Right cardiac atrium (tissue), 5 donors: ENCODE measurements at regions not wholly inside any gene's neighbourhood (a gene's known extent, or its start where the extent isn't known, plus 50 kb on each side); places are given as distances from the start of the nearest gene placed in this dataset.

Experiments
- ATAC-seq, 2 donors: fragments of 200-7000 bp; cut with Tn5 transposase; one replicate each; pipeline versions ENCODE4 v1.8.0 to v1.9.1; 2020; ENCODE audit warnings: moderate library complexity in 2 of 2, mild to moderate bottlenecking in 1 of 2
- DNase-seq, 3 donors: peaks; one replicate each; pipeline ENCODE4 v3.0.0-alpha.2; 2020
- H3K27ac ChIP-seq: one replicate; pipeline ENCODE4 v1.5.1; 2013; ENCODE audit warnings: mild to moderate bottlenecking, low read length, control low read depth, moderate library complexity
- H3K27me3 ChIP-seq: one replicate; pipeline ENCODE4 v1.6.1; 2013; ENCODE audit not compliant: control insufficient read depth, insufficient read depth
- H3K4me1 ChIP-seq: one replicate; pipeline ENCODE4 v1.6.1; 2013; ENCODE audit warnings: low read length; ENCODE audit not compliant: control insufficient read depth, insufficient read depth
- H3K4me3 ChIP-seq: one replicate; pipeline ENCODE4 v1.5.1; 2013; ENCODE audit warnings: low read length, control low read depth
- H3K9me3 ChIP-seq: one replicate; pipeline ENCODE4 v1.6.1; 2013; ENCODE audit warnings: low read length; ENCODE audit not compliant: control insufficient read depth
- WGBS: extraction: QIAGEN DNeasy Blood & Tissue Kit; methylation state at CpG from one replicate; pipeline ENCODE4 v1.1.7; 2013; 5-methylcytosine and 5-hydroxymethylcytosine counted together
- intact Hi-C, 4 donors: fragments of 100-400 bp; cut with DNase I; formaldehyde crosslinking; loops; one replicate each; pipeline versions ENCODE4 v1.11.0 to v1.14.0; 2022 to 2023
- donor health status: healthy with polysubstance abuse.
- donor health status: DM: no; HTN: yes; CAD: no.
- donor health status: DM: no; HTN: no; CAD: no.
- donor health status: DM: no; HTN: yes; CAD: no; lungs with severe emphysema.
- donor health status: DM: yes; HTN: yes; CAD: no.

GRCh38 chr6:40909811-40910210 lies 129.2 kb downstream of the UNC5CL start:
- Histone ChIP-seq H3K4me1 (peaks cover 6% of the 10 kb centered on the region), H3K9me3 (no peaks in the 10 kb centered on the region), H3K27ac (no peak overlapping the region), H3K27me3 (no peaks in the 10 kb centered on the region), H3K4me3 (no peak overlapping the region)
- intact Hi-C loops: no loop called here
- no peak for ATAC-seq
- 86% methylated on average over 1 of the region's 1 CpG for WGBS
- no peak for DNase-seq

- peak in 1 of 2 donors; percentile 44 for ATAC-seq
- Histone ChIP-seq H3K4me1 (peaks cover 6% of the 10 kb centered on the region), H3K27ac (peak overlapping the region; percentile 6), H3K9me3 (no peaks in the 10 kb centered on the region), H3K4me3 (no peak overlapping the region), H3K27me3 (no peaks in the 10 kb centered on the region)
- intact Hi-C loops: no loop called here
- 50% methylated on average over 4 of the region's 4 CpGs for WGBS
- DNase-seq: peak in 2 of 3 donors; percentile 22 to 74
These were observed 131.8 kb downstream of the UNC5CL start for GRCh38 chr6:40907198-40907701.

GRCh38 chr6:40906759-40907158 lies 132.3 kb downstream of the UNC5CL start:
- ATAC-seq (no peak), DNase-seq (no peak)
- 64% methylated on average over 3 of the region's 3 CpGs for WGBS
- Histone ChIP-seq H3K27me3 (no peaks in the 10 kb centered on the region), H3K9me3 (no peaks in the 10 kb centered on the region), H3K4me3 (no peak overlapping the region), H3K27ac (no peak overlapping the region), H3K4me1 (peaks cover 6% of the 10 kb centered on the region)
- intact Hi-C loops: no loop called here

- H3K27ac ChIP-seq: no peak overlapping the region
- H3K27me3 ChIP-seq: no peaks in the 10 kb centered on the region
- peaks cover 9% of the 10 kb centered on the region for H3K4me1 ChIP-seq
- DNase-seq (no peak), ATAC-seq (no peak)
- intact Hi-C loops: no loop called here
- H3K4me3 ChIP-seq: no peak overlapping the region
- 68% methylated on average over 2 of the region's 2 CpGs for WGBS
- H3K9me3 ChIP-seq: no peaks in the 10 kb centered on the region
These were observed 134.3 kb downstream of the UNC5CL start for GRCh38 chr6:40904583-40905194.

- Histone ChIP-seq H3K27me3 (no peaks in the 10 kb centered on the region), H3K27ac (no peak overlapping the region), H3K4me3 (no peak overlapping the region), H3K4me1 (peaks cover 9% of the 10 kb centered on the region), H3K9me3 (no peaks in the 10 kb centered on the region)
- intact Hi-C loops: no loop called here
- DNase-seq (no peak), ATAC-seq (no peak)
- WGBS: 39% methylated on average over 1 of the region's 1 CpG
These were observed 135.6 kb downstream of the UNC5CL start for GRCh38 chr6:40903456-40903855.

GRCh38 chr6:40901322-40902055 lies 137.5 kb downstream of the UNC5CL start:
- DNase-seq: no peak
- H3K27ac ChIP-seq: peak overlapping the region; percentile 90
- no peak overlapping the region for H3K4me3 ChIP-seq
- H3K27me3 ChIP-seq: no peaks in the 10 kb centered on the region
- intact Hi-C loops: no loop called here
- WGBS: 72% methylated on average over 1 of the region's 1 CpG
- ATAC-seq: peak; percentile 12 to 21
- H3K4me1 ChIP-seq: peaks cover 8% of the 10 kb centered on the region
- no peaks in the 10 kb centered on the region for H3K9me3 ChIP-seq

GRCh38 chr6:40900791-40901190 lies 138.2 kb downstream of the UNC5CL start:
- Histone ChIP-seq H3K27ac (peak overlapping the region; percentile 90), H3K4me1 (peaks cover 10% of the 10 kb centered on the region), H3K9me3 (no peaks in the 10 kb centered on the region), H3K4me3 (no peak overlapping the region), H3K27me3 (no peaks in the 10 kb centered on the region)
- ATAC-seq (peak; percentile 83 to 87), DNase-seq (no peak)
- intact Hi-C loops: no loop called here
- WGBS: 38% methylated on average over 5 of the region's 5 CpGs

GRCh38 chr6:40899684-40900155 lies 139.3 kb downstream of the UNC5CL start:
- Histone ChIP-seq H3K27ac (peak overlapping the region; percentile 60), H3K27me3 (no peaks in the 10 kb centered on the region), H3K9me3 (no peaks in the 10 kb centered on the region), H3K4me1 (peaks cover 13% of the 10 kb centered on the region), H3K4me3 (no peak overlapping the region)
- DNase-seq (no peak), ATAC-seq (no peak)
- intact Hi-C loops: loop anchor here in 3 of 4 donors (5.0 to 10.0 kb wide), 2 partner anchors 123 to 125 kb away; no protein-coding TSS in a partner anchor
- 51% methylated on average over 7 of the region's 7 CpGs for WGBS

GRCh38 chr6:40898073-40898472 lies 140.9 kb downstream of the UNC5CL start:
- DNase-seq (no peak), ATAC-seq (no peak)
- WGBS: 95% methylated on average over 1 of the region's 1 CpG
- intact Hi-C loops: loop anchor here in 3 of 4 donors (5.0 to 10.0 kb wide), 2 partner anchors 124 to 127 kb away; no protein-coding TSS in a partner anchor
- Histone ChIP-seq H3K27ac (peak overlapping the region; percentile 24), H3K4me1 (peaks cover 13% of the 10 kb centered on the region), H3K4me3 (no peak overlapping the region), H3K27me3 (no peaks in the 10 kb centered on the region), H3K9me3 (no peaks in the 10 kb centered on the region)

GRCh38 chr6:40897390-40898003 lies 141.5 kb downstream of the UNC5CL start:
- H3K27ac ChIP-seq: peak overlapping the region; percentile 54
- 94% methylated on average over 10 of the region's 10 CpGs for WGBS
- H3K4me3 ChIP-seq: no peak overlapping the region
- ATAC-seq: no peak
- peaks cover 13% of the 10 kb centered on the region for H3K4me1 ChIP-seq
- no peak for DNase-seq
- intact Hi-C loops: loop anchor here in 3 of 4 donors (5.0 to 10.0 kb wide), 2 partner anchors 125 to 127 kb away; no protein-coding TSS in a partner anchor
- no peaks in the 10 kb centered on the region for H3K27me3 ChIP-seq
- no peaks in the 10 kb centered on the region for H3K9me3 ChIP-seq

GRCh38 chr6:40896696-40897095 lies 142.3 kb downstream of the UNC5CL start:
- intact Hi-C loops: loop anchor here in 3 of 4 donors (5.0 to 10.0 kb wide), 2 partner anchors 126 to 128 kb away; no protein-coding TSS in a partner anchor
- DNase-seq (no peak), ATAC-seq (peak; percentile 10 to 32)
- Histone ChIP-seq H3K9me3 (no peaks in the 10 kb centered on the region), H3K27ac (peak overlapping the region; percentile 67), H3K4me1 (peaks cover 12% of the 10 kb centered on the region), H3K27me3 (no peaks in the 10 kb centered on the region), H3K4me3 (no peak overlapping the region)
- WGBS: 27% methylated on average over 3 of the region's 3 CpGs
